GM23338 (cell line): ENCODE measurements at regions not wholly inside any gene's neighbourhood (a gene's known extent, or its start where the extent isn't known, plus 50 kb on each side); places are given as distances from the start of the nearest gene placed in this dataset.
"Not testable (repeated sequence)": the region's sequence is repeated elsewhere in the genome, so short reads cannot be mapped to it uniquely, and the experiment has no call there.

Experiments used
- ATAC-seq: fragments of 200-7000 bp; cut with Tn5 transposase; 3 replicates; pipeline ENCODE4 v1.9.1; 2020
- DNase-seq: peaks from one replicate; pipeline ENCODE4 v3.0.0-alpha.2; 2015; ENCODE audit warnings: low spot score
- H2AFZ ChIP-seq: fragments of 200-600 bp; sonication (generic); 2 replicates; pipeline ENCODE4 v1.8.0; 2016; ENCODE audit warnings: antibody characterized with exemption, mild to moderate bottlenecking, moderate library complexity
- H3F3A ChIP-seq: fragments of 200-600 bp; sonication (generic); replicated peaks from 2 replicates; pipeline ENCODE4 v1.8.0; 2017; ENCODE audit warnings: antibody characterized with exemption, mixed run types, low read depth
- H3K27ac ChIP-seq: fragments of 200-600 bp; sonication (generic); 2 replicates; pipeline ENCODE4 v1.6.1; 2016; ENCODE audit warnings: low read depth
- H3K27me3 ChIP-seq: fragments of 200-600 bp; sonication (generic); 2 replicates; pipeline ENCODE4 v1.8.0; 2016; ENCODE audit warnings: mild to moderate bottlenecking, mixed run types, moderate library complexity; ENCODE audit not compliant: insufficient read depth
- H3K36me3 ChIP-seq: fragments of 200-600 bp; sonication (generic); 2 replicates; pipeline ENCODE4 v1.8.0; 2016; ENCODE audit warnings: mild to moderate bottlenecking; ENCODE audit not compliant: insufficient read depth
- H3K4me1 ChIP-seq: fragments of 200-600 bp; sonication (generic); 2 replicates; pipeline ENCODE4 v1.8.0; 2016; ENCODE audit warnings: mild to moderate bottlenecking, moderate library complexity; ENCODE audit not compliant: insufficient read depth
- H3K4me2 ChIP-seq: fragments of 200-600 bp; sonication (generic); 2 replicates; pipeline ENCODE4 v1.7.1; 2017; ENCODE audit warnings: mixed run types
- H3K4me3 ChIP-seq: fragments of 200-600 bp; sonication (generic); 2 replicates; pipeline ENCODE4 v1.6.1; 2016; ENCODE audit warnings: mixed run types
- H3K79me2 ChIP-seq: fragments of 200-600 bp; sonication (generic); replicated peaks from 2 replicates; pipeline ENCODE4 v1.8.0; 2017; ENCODE audit warnings: mild to moderate bottlenecking; ENCODE audit not compliant: insufficient read depth
- H3K9me2 ChIP-seq: fragments of 200-600 bp; sonication (generic); 2 replicates; pipeline ENCODE4 v1.8.0; 2017; ENCODE audit not compliant: insufficient read depth
- H4K20me1 ChIP-seq: fragments of 200-600 bp; sonication (generic); replicated peaks from 2 replicates; pipeline ENCODE4 v1.8.0; 2017; ENCODE audit warnings: mild to moderate bottlenecking; ENCODE audit not compliant: insufficient read depth
- H3K27ac Mint-ChIP-seq: 2 replicates; pipeline ENCODE4 v1.8.0; 2020; ENCODE audit warnings: inconsistent platforms, mild to moderate bottlenecking, moderate library complexity, mixed read lengths
- H3K27me3 Mint-ChIP-seq: 3 replicates; pipeline ENCODE4 v1.8.0; 2022; ENCODE audit warnings: low read depth, mild to moderate bottlenecking, moderate library complexity, mixed read lengths, inconsistent platforms; ENCODE audit not compliant: insufficient read depth, poor library complexity
- H3K36me3 Mint-ChIP-seq: 3 replicates; pipeline ENCODE4 v1.8.0; 2021; ENCODE audit warnings: low read depth, mild to moderate bottlenecking, inconsistent platforms, moderate library complexity, mixed read lengths
- H3K4me1 Mint-ChIP-seq: 3 replicates; pipeline ENCODE4 v1.8.0; 2020; ENCODE audit warnings: mild to moderate bottlenecking, inconsistent platforms, mixed read lengths
- H3K4me3 Mint-ChIP-seq: 3 replicates; pipeline ENCODE4 v1.8.0; 2021; ENCODE audit warnings: moderate library complexity, mild to moderate bottlenecking, inconsistent platforms, mixed read lengths
- H3K9me3 Mint-ChIP-seq: 3 replicates; pipeline ENCODE4 v1.8.0; 2020; ENCODE audit warnings: moderate library complexity, mild to moderate bottlenecking, inconsistent platforms, mixed read lengths
- CREB1 ChIP-seq: fragments of 250-450 bp; sonication (Bioruptor Pico); IDR thresholded peaks from 2 replicates; pipeline ENCODE4 v1.5.0; 2020; ENCODE audit warnings: low read depth, mild to moderate bottlenecking, moderate library complexity
- CTCF ChIP-seq, 2 experiments: fragments of 200-600 bp in 1 of 2; sonication (generic) in 1 of 2; conservative IDR thresholded peaks; 2 replicates each; pipeline versions ENCODE4 v1.5.1 to v1.6.1; 2016 to 2017; ENCODE audit warnings: antibody characterized with exemption in 2 of 2, low read depth in 2 of 2, mild to moderate bottlenecking in 2 of 2, moderate library complexity in 1 of 2
- ETS1 ChIP-seq: IDR thresholded peaks from 2 replicates; pipeline ENCODE4 v1.6.1; 2016; ENCODE audit warnings: antibody characterized with exemption
- EZH2 ChIP-seq: fragments of 200-600 bp; sonication (generic); IDR thresholded peaks from one replicate; pipeline ENCODE4 v1.8.0; 2017; ENCODE audit warnings: antibody characterized with exemption, mild to moderate bottlenecking, low read depth; ENCODE audit not compliant: unreplicated experiment
- EZH2phosphoT487 ChIP-seq: fragments of 200-600 bp; sonication (generic); IDR thresholded peaks from one replicate; pipeline ENCODE4 v1.8.1; 2018; ENCODE audit warnings: antibody characterized with exemption; ENCODE audit not compliant: unreplicated experiment
- JUNB ChIP-seq: IDR thresholded peaks from one replicate; pipeline ENCODE4 v1.6.1; 2016; ENCODE audit warnings: antibody characterized with exemption; ENCODE audit not compliant: unreplicated experiment
- NANOG ChIP-seq: IDR thresholded peaks from 2 replicates; pipeline ENCODE4 v1.6.1; 2016; ENCODE audit warnings: antibody characterized with exemption, borderline replicate concordance
- POLR2AphosphoS5 ChIP-seq: IDR thresholded peaks from 2 replicates; pipeline ENCODE4 v1.6.1; 2016; ENCODE audit warnings: antibody characterized with exemption, low read depth
- ZNF114 ChIP-seq: fragments of 250-450 bp; sonication (Bioruptor Pico); IDR thresholded peaks from 2 replicates; pipeline ENCODE4 v1.5.0; 2020; ENCODE audit warnings: mild to moderate bottlenecking, moderate library complexity
- ZNF331 ChIP-seq: fragments of 250-450 bp; sonication (Bioruptor Pico); IDR thresholded peaks from 2 replicates; pipeline ENCODE4 v1.5.0; 2020; ENCODE audit warnings: low read depth, mild to moderate bottlenecking, moderate library complexity
- ZNF462 ChIP-seq: fragments of 250-450 bp; sonication (Bioruptor Pico); IDR thresholded peaks from 2 replicates; pipeline ENCODE4 v1.5.0; 2020; ENCODE audit warnings: mild to moderate bottlenecking, moderate library complexity

- Histone ChIP-seq H3K36me3 (no peaks in the 10 kb centered on the region), H3K27me3 (no peaks in the 10 kb centered on the region), H3K9me2 (no peaks in the 10 kb centered on the region), H4K20me1 (no peaks in the 10 kb centered on the region), H2AFZ (no peak overlapping the region), H3F3A (no peaks in the 10 kb centered on the region), H3K27ac (no peak overlapping the region), H3K4me1 (no peaks in the 10 kb centered on the region), H3K4me2 (no peak overlapping the region), H3K79me2 (no peaks in the 10 kb centered on the region), H3K4me3 (no peak overlapping the region)
- ATAC-seq: no peak
- no peak overlapping the region for H3K27ac Mint-ChIP-seq
- no peak for TF ChIP-seq ZNF114 (CRISPR knock-in tag)
- no peak for TF ChIP-seq ETS1
- TF ChIP-seq CTCF (conservative IDR thresholded peaks at IDR 0.05; ENCODE audit: low read depth in 2 of 2): no peak
- TF ChIP-seq ZNF331 (CRISPR knock-in tag): no peak
- no peak for TF ChIP-seq ZNF462 (CRISPR knock-in tag)
- TF ChIP-seq NANOG: no peak
- no peak for TF ChIP-seq EZH2
- TF ChIP-seq CREB1 (CRISPR knock-in tag): no peak
- no peak for TF ChIP-seq EZH2phosphoT487
- TF ChIP-seq POLR2AphosphoS5: no peak
- no peak for TF ChIP-seq JUNB
- H3K4me1 Mint-ChIP-seq: no peaks in the 10 kb centered on the region; the same call in 2 of the 3 replicates
- no peaks in the 10 kb centered on the region for H3K9me3 Mint-ChIP-seq
- no peaks in the 10 kb centered on the region for H3K27me3 Mint-ChIP-seq
- H3K36me3 Mint-ChIP-seq: no peaks in the 10 kb centered on the region
- no peak overlapping the region for H3K4me3 Mint-ChIP-seq
- DNase-seq: no peak
Observed at GRCh38 chr7:9719721-9720120, 1254.0 kb upstream of the PHF14 start.

- not testable (repeated sequence) for H3K4me1 Mint-ChIP-seq, H4K20me1 ChIP-seq, H3K4me1 ChIP-seq, H3F3A ChIP-seq, H3K27me3 ChIP-seq, H3K9me2 ChIP-seq, ATAC-seq, H3K4me2 ChIP-seq, H3K9me3 Mint-ChIP-seq, H3K79me2 ChIP-seq, H2AFZ ChIP-seq, H3K36me3 Mint-ChIP-seq, DNase-seq, H3K27ac ChIP-seq, H3K4me3 ChIP-seq, H3K27ac Mint-ChIP-seq, H3K36me3 ChIP-seq, H3K27me3 Mint-ChIP-seq, H3K4me3 Mint-ChIP-seq
Observed at GRCh38 chr7:9725940-9726663, 1247.6 kb upstream of the PHF14 start.
